ENCODE measurements at regions not wholly inside any gene's neighbourhood (a gene's known extent, or its start where the extent isn't known, plus 50 kb on each side); places are given as distances from the start of the nearest gene placed in this dataset.
"Not testable (repeated sequence)": the region's sequence is repeated elsewhere in the genome, so short reads cannot be mapped to it uniquely, and the experiment has no call there.

GRCh38 chr9:110087605-110088004 lies 120.4 kb downstream of the C9orf152 start:
- Histone ChIP-seq H3K36me3 (ENCODE audit: control insufficient read depth, insufficient read depth, low read length) (no peaks in the 10 kb centered on the region), H3K9me3 (ENCODE audit: control insufficient read depth, insufficient read depth, low read length) (no peaks in the 10 kb centered on the region), H3K4me3 (ENCODE audit: low read length) (no peak overlapping the region), H3K27me3 (ENCODE audit: control insufficient read depth, insufficient read depth, low read length) (no peaks in the 10 kb centered on the region), H3K27ac (ENCODE audit: low read length) (no peak overlapping the region), H3K4me1 (ENCODE audit: control insufficient read depth, insufficient read depth, low read length) (peaks cover 3% of the 10 kb centered on the region; the same call in 1 of the 2 replicates)
- DNase-seq (ENCODE audit: low read depth, low spot score): no peak
- WGBS (ENCODE audit: insufficient coverage, insufficient read length): no CpG with 5 or more reads among the region's 2 CpGs

- Histone ChIP-seq H3K9me3 (ENCODE audit: control insufficient read depth, insufficient read depth, low read length) (no peaks in the 10 kb centered on the region), H3K4me3 (ENCODE audit: low read length) (no peak overlapping the region), H3K27ac (ENCODE audit: low read length) (no peak overlapping the region), H3K4me1 (ENCODE audit: control insufficient read depth, insufficient read depth, low read length) (peaks cover 3% of the 10 kb centered on the region; the same call in 1 of the 2 replicates), H3K36me3 (ENCODE audit: control insufficient read depth, insufficient read depth, low read length) (no peaks in the 10 kb centered on the region), H3K27me3 (ENCODE audit: control insufficient read depth, insufficient read depth, low read length) (no peaks in the 10 kb centered on the region)
- no peak for DNase-seq (ENCODE audit: low read depth, low spot score)
Observed at GRCh38 chr9:110088099-110088498, 119.9 kb downstream of the C9orf152 start.

DNA sequence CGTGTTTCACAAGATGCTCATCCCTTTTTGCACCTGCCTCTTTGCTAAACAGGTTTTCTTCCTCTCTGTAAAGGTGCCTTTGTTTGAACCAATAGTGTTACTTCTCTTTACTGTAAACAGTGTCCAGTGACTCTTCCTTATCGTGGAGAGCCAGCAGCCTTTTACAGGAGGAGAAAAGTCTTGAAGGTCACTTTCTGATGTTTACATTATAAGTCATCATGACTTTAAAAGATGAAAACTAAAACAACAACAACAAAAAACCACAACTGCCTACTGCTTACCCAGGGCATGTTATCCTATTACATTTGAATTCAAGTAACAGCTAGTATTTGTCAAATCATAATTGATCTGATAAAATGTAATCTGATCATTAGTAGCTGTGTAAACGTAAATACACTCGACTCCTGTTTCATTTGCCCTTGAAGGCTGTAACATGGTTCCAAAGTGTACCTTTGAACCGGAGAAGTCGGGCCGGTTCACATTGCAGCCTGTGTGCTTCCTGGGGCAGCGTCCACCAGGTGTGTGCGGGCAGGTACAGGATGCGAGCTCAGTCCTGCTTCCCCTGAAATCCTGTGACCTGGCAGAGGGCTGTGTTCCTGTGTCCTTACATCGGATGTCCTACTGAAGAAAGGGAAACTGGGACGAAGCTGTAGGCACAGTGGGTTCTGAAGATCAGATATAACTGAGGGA lies 118.1 kb downstream of the C9orf152 start:
- H3K9me3 ChIP-seq (ENCODE audit: control insufficient read depth, insufficient read depth, low read length): no peaks in the 10 kb centered on the region
- no peak overlapping the region for H3K27ac ChIP-seq (ENCODE audit: low read length)
- no peaks in the 10 kb centered on the region for H3K36me3 ChIP-seq (ENCODE audit: control insufficient read depth, insufficient read depth, low read length)
- WGBS (ENCODE audit: insufficient coverage, insufficient read length): no CpG with 5 or more reads among the region's 12 CpGs
- H3K27me3 ChIP-seq (ENCODE audit: control insufficient read depth, insufficient read depth, low read length): no peaks in the 10 kb centered on the region
- H3K4me3 ChIP-seq (ENCODE audit: low read length): no peak overlapping the region
- DNase-seq (ENCODE audit: low read depth, low spot score): no peak
- peaks cover 5% of the 10 kb centered on the region for H3K4me1 ChIP-seq (ENCODE audit: control insufficient read depth, insufficient read depth, low read length)

- no peak for DNase-seq (ENCODE audit: low read depth, low spot score)
- no peaks in the 10 kb centered on the region for H3K9me3 ChIP-seq (ENCODE audit: control insufficient read depth, insufficient read depth, low read length)
- no peak overlapping the region for H3K4me3 ChIP-seq (ENCODE audit: low read length)
- H3K27ac ChIP-seq (ENCODE audit: low read length): no peak overlapping the region
- no CpG with 5 or more reads among the region's 5 CpGs for WGBS (ENCODE audit: insufficient coverage, insufficient read length)
- peaks cover 5% of the 10 kb centered on the region; the same call in 1 of the 2 replicates for H3K4me1 ChIP-seq (ENCODE audit: control insufficient read depth, insufficient read depth, low read length)
- no peaks in the 10 kb centered on the region for H3K27me3 ChIP-seq (ENCODE audit: control insufficient read depth, insufficient read depth, low read length)
- H3K36me3 ChIP-seq (ENCODE audit: control insufficient read depth, insufficient read depth, low read length): no peaks in the 10 kb centered on the region
Observed at GRCh38 chr9:110092792-110093191, 115.2 kb downstream of the C9orf152 start.

DNA sequence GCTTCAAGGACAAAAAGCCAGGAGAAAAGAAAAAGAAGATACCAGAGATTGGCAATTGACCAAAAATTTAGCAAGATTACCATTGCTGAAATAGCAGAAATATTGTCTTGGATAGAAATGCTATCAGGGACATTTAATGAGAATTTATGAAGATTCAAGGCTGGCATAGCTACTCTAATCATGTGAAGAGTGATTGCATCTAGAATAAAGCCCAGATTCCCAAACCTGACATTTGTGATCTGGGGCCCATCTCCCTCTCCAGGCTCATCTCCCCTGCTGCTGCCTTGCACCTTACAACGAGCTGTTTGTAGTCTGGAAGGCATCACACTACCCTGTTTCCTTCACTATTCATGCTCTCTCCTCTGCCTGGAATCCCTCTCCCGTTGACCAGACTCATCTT lies 114.5 kb downstream of the C9orf152 start:
- Histone ChIP-seq H3K4me1 (ENCODE audit: control insufficient read depth, insufficient read depth, low read length) (peaks cover 5% of the 10 kb centered on the region; the same call in 1 of the 2 replicates), H3K36me3 (ENCODE audit: control insufficient read depth, insufficient read depth, low read length) (no peaks in the 10 kb centered on the region), H3K27me3 (ENCODE audit: control insufficient read depth, insufficient read depth, low read length) (no peaks in the 10 kb centered on the region), H3K27ac (ENCODE audit: low read length) (no peak overlapping the region), H3K9me3 (ENCODE audit: control insufficient read depth, insufficient read depth, low read length) (no peaks in the 10 kb centered on the region), H3K4me3 (ENCODE audit: low read length) (no peak overlapping the region)
- no peak for DNase-seq (ENCODE audit: low read depth, low spot score)
- WGBS (ENCODE audit: insufficient coverage, insufficient read length): no CpG with 5 or more reads among the region's 2 CpGs

- Histone ChIP-seq H3K36me3 (ENCODE audit: control insufficient read depth, insufficient read depth, low read length) (no peaks in the 10 kb centered on the region), H3K4me1 (ENCODE audit: control insufficient read depth, insufficient read depth, low read length) (peaks cover 5% of the 10 kb centered on the region; the same call in 1 of the 2 replicates), H3K27ac (ENCODE audit: low read length) (no peak overlapping the region), H3K9me3 (ENCODE audit: control insufficient read depth, insufficient read depth, low read length) (no peaks in the 10 kb centered on the region), H3K4me3 (ENCODE audit: low read length) (no peak overlapping the region), H3K27me3 (ENCODE audit: control insufficient read depth, insufficient read depth, low read length) (no peaks in the 10 kb centered on the region)
- no CpG with 5 or more reads among the region's 4 CpGs for WGBS (ENCODE audit: insufficient coverage, insufficient read length)
- DNase-seq (ENCODE audit: low read depth, low spot score): no peak
Observed at GRCh38 chr9:110093871-110094270, 114.1 kb downstream of the C9orf152 start.

DNA sequence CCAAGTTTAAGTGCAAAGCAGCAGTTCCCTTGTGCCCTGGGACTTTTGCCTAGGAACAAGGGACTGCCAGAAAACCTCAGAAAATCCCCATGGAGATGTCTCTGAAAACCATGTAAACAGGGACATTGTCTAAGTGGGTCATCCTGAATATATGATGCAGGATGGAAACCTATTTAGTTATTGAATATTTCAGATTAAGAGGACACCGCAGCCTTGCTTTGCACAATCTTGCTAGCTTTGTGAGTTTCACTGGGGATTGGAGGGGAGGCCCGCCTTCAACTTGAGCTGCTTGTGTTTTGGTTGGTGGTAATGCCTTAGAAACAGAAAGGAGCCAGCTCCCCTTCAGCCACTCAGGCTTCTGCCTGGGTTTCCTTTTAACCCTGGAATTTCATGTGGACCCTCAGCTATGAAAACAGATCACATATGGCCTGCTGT lies 112.8 kb downstream of the C9orf152 start:
- H3K27ac ChIP-seq (ENCODE audit: low read length): no peak overlapping the region
- H3K4me1 ChIP-seq (ENCODE audit: control insufficient read depth, insufficient read depth, low read length): peaks cover 3% of the 10 kb centered on the region; the same call in 1 of the 2 replicates
- no peak overlapping the region for H3K4me3 ChIP-seq (ENCODE audit: low read length)
- no peaks in the 10 kb centered on the region for H3K36me3 ChIP-seq (ENCODE audit: control insufficient read depth, insufficient read depth, low read length)
- WGBS (ENCODE audit: insufficient coverage, insufficient read length): no CpG with 5 or more reads among the region's 2 CpGs
- H3K27me3 ChIP-seq (ENCODE audit: control insufficient read depth, insufficient read depth, low read length): no peaks in the 10 kb centered on the region
- no peak for DNase-seq (ENCODE audit: low read depth, low spot score)
- H3K9me3 ChIP-seq (ENCODE audit: control insufficient read depth, insufficient read depth, low read length): no peaks in the 10 kb centered on the region

DNA sequence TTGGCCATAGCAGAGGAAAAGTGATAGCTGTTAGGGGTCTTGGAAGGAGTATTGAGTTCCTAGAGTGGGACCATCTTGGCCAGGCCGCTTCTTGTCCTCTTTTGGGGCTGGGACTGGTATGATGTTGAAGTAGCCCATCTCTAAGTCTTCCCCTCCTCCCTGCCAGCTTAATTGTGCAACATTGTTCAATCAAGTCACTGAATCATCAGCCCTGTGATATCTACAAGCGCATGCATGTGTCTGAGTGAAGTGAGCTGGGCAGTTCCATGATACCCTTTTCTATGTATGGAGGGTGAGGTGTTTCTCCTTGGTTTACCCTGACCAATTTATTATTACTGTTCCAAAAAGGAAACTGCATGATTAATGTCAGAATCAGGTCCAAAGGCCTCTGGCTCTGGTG lies 112.2 kb downstream of the C9orf152 start:
- H3K4me3 ChIP-seq (ENCODE audit: low read length): no peak overlapping the region
- H3K9me3 ChIP-seq (ENCODE audit: control insufficient read depth, insufficient read depth, low read length): no peaks in the 10 kb centered on the region
- DNase-seq (ENCODE audit: low read depth, low spot score): no peak
- no peaks in the 10 kb centered on the region for H3K27me3 ChIP-seq (ENCODE audit: control insufficient read depth, insufficient read depth, low read length)
- H3K27ac ChIP-seq (ENCODE audit: low read length): no peak overlapping the region
- peaks cover 3% of the 10 kb centered on the region; the same call in 1 of the 2 replicates for H3K4me1 ChIP-seq (ENCODE audit: control insufficient read depth, insufficient read depth, low read length)
- no peaks in the 10 kb centered on the region for H3K36me3 ChIP-seq (ENCODE audit: control insufficient read depth, insufficient read depth, low read length)
- whole genome bisulfite sequencing (ENCODE audit: insufficient coverage, insufficient read length): no CpG with 5 or more reads among the region's 2 CpGs

GRCh38 chr9:110096674-110097073 lies 111.3 kb downstream of the C9orf152 start:
- not testable (repeated sequence) for H3K9me3 ChIP-seq (ENCODE audit: control insufficient read depth, insufficient read depth, low read length); H3K4me3 ChIP-seq (ENCODE audit: low read length); H3K4me1 ChIP-seq (ENCODE audit: control insufficient read depth, insufficient read depth, low read length); H3K27me3 ChIP-seq (ENCODE audit: control insufficient read depth, insufficient read depth, low read length); DNase-seq (ENCODE audit: low read depth, low spot score); H3K27ac ChIP-seq (ENCODE audit: low read length); H3K36me3 ChIP-seq (ENCODE audit: control insufficient read depth, insufficient read depth, low read length)
- WGBS (ENCODE audit: insufficient coverage, insufficient read length): no CpG with 5 or more reads among the region's 3 CpGs

DNA sequence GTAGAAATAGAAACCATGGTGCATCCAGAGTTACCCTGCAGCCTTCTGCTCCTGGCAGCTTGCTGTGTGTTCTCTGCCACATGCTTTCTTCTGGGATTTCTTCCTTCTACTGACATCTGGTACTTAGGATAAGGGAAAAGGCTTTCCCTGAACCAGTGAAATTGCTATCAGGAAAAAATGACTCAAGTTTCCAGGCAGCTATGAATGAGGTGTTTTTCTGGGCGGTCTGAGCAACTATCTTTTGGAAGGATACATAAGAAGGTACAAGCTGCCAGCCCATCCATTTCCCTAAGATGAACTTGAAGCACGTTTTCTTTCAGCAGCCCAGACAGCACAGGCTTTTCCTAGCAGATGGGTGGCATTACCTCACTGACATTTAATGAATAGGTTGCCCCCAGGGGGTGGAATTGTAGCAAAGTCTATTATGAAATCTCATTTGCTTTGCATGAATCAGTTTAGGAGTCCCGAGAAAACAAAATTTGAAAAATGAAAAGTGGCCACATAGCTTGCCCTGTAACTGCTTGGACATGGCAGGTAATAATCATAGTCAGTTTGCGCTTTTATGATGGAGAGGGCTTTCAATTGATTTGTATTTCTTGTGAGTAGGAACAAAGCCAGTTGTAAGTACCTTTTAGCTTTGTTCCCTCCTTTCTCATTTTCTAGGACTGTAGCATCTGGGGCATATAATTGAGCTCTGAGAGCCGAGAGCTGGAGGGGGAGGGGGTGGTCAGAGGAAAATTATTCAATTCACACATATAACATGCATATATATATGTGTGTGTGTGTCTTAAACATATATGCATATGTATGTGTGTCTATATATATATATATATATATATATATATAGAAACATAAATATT lies 108.5 kb downstream of the C9orf152 start:
- Histone ChIP-seq H3K27me3 (ENCODE audit: control insufficient read depth, insufficient read depth, low read length) (no peaks in the 10 kb centered on the region), H3K4me1 (ENCODE audit: control insufficient read depth, insufficient read depth, low read length) (peaks cover 4% of the 10 kb centered on the region; the same call in 1 of the 2 replicates), H3K36me3 (ENCODE audit: control insufficient read depth, insufficient read depth, low read length) (no peaks in the 10 kb centered on the region), H3K9me3 (ENCODE audit: control insufficient read depth, insufficient read depth, low read length) (no peaks in the 10 kb centered on the region), H3K27ac (ENCODE audit: low read length) (no peak overlapping the region), H3K4me3 (ENCODE audit: low read length) (no peak overlapping the region)
- WGBS (ENCODE audit: insufficient coverage, insufficient read length): no CpG with 5 or more reads among the region's 5 CpGs
- no peak for DNase-seq (ENCODE audit: low read depth, low spot score)

All from iPS DF 6.9 (cell line).